ENCODE measurements at regions not wholly inside any gene's neighbourhood (a gene's known extent, or its start where the extent isn't known, plus 50 kb on each side); places are given as distances from the start of the nearest gene placed in this dataset.

GRCh38 chr18:45253056-45253565 lies 362.2 kb upstream of the SLC14A2 start:
- TF ChIP-seq CTCF (IDR thresholded peaks at IDR 0.05), result no peak
- no peak for TF ChIP-seq POLR2AphosphoS5 (IDR thresholded peaks at IDR 0.05; ENCODE audit: low read depth, low read length)

All from Panc1 (cell line).